Choroid plexus epithelial cell (primary cell): ENCODE measurements at regions not wholly inside any gene's neighbourhood (a gene's known extent, or its start where the extent isn't known, plus 50 kb on each side); places are given as distances from the start of the nearest gene placed in this dataset.

Experiments used
- DNase-seq: peaks from one replicate; pipeline ENCODE4 v3.0.0-alpha.2; 2010; ENCODE audit warnings: low read depth
- H3K4me3 ChIP-seq: 2 replicates; pipeline ENCODE4 v1.5.1; 2011; ENCODE audit warnings: low read depth, mild to moderate bottlenecking, control low read depth, low read length, moderate library complexity
- CTCF ChIP-seq: conservative IDR thresholded peaks from 2 replicates; pipeline ENCODE4 v1.5.1; 2011; ENCODE audit warnings: low read depth, mild to moderate bottlenecking, control low read depth, inconsistent platforms, low read length, moderate library complexity

GRCh38 chr10:36385693-36386092 lies 739.7 kb upstream of the ANKRD30A start:
- peak; percentile 8 for DNase-seq

GRCh38 chr10:36383349-36383748 lies 741.3 kb upstream of the FZD8 start:
- peak; percentile 14 for DNase-seq
- no peak overlapping the region for H3K4me3 ChIP-seq
- TF ChIP-seq CTCF, result no peak

More at GRCh38 chr10:36385693-36386092, 739.7 kb upstream of the ANKRD30A start:
- no peak for TF ChIP-seq CTCF
- no peak overlapping the region for H3K4me3 ChIP-seq

GRCh38 chr10:36381748-36382147 lies 739.7 kb upstream of the FZD8 start:
- no peak for TF ChIP-seq CTCF
- no peak overlapping the region for H3K4me3 ChIP-seq
- DNase-seq, result no peak

GRCh38 chr10:36380538-36380937 lies 738.4 kb upstream of the FZD8 start:
- TF ChIP-seq CTCF, result no peak
- no peak for DNase-seq
- no peak overlapping the region for H3K4me3 ChIP-seq

- no peak overlapping the region for H3K4me3 ChIP-seq
- TF ChIP-seq CTCF, result no peak
- DNase-seq, result no peak
Observed at GRCh38 chr10:36375107-36375506, 733.0 kb upstream of the FZD8 start.

GRCh38 chr10:36373424-36374096 lies 731.5 kb upstream of the FZD8 start:
- no peak for TF ChIP-seq CTCF
- no peak overlapping the region for H3K4me3 ChIP-seq
- DNase-seq, result no peak

GRCh38 chr10:36367362-36367761 lies 725.3 kb upstream of the FZD8 start:
- no peak for DNase-seq
- H3K4me3 ChIP-seq, result no peak overlapping the region
- TF ChIP-seq CTCF, result no peak
